ENCODE measurements at regions not wholly inside any gene's neighbourhood (a gene's known extent, or its start where the extent isn't known, plus 50 kb on each side); places are given as distances from the start of the nearest gene placed in this dataset.

GRCh38 chr4:62461961-62462360 is 1261.8 kb downstream of the ADGRL3 start:
- no peaks in the 10 kb centered on the region for H3K9me2 ChIP-seq (ENCODE audit: insufficient read depth, low read length)
- ChIA-PET POLR2A (no interaction called here), CTCF (ENCODE audit: unreplicated experiment) (no interaction called here)
- H2AFZ ChIP-seq (ENCODE audit: low read length), result no peak overlapping the region
- no peak overlapping the region for H3K27ac ChIP-seq (ENCODE audit: low read depth, low read length, poor library complexity, severe bottlenecking)
- no peaks in the 10 kb centered on the region for H3K36me3 ChIP-seq (ENCODE audit: insufficient read depth, low read length)
- no peaks in the 10 kb centered on the region for H4K20me1 ChIP-seq (ENCODE audit: insufficient read depth, low read length)
- H3K4me2 ChIP-seq (ENCODE audit: low read length), result no peak overlapping the region
- no peaks in the 10 kb centered on the region for H3K79me2 ChIP-seq (ENCODE audit: insufficient read depth, low read depth, low read length)
- H3K4me3 ChIP-seq (ENCODE audit: low read depth, low read length, poor library complexity, severe bottlenecking), result no peak overlapping the region
- no TSS peak for BruUV-seq (replicated peaks)
- no peak for DNase-seq (ENCODE audit: low spot score)
- intact Hi-C loops (cut with micrococcal nuclease; ENCODE audit: unreplicated experiment), result no loop called here
- no peak for TF ChIP-seq CTCF (conservative IDR thresholded peaks at IDR 0.05; ENCODE audit: low read length)
- TF ChIP-seq EZH2phosphoT487 (IDR thresholded peaks at IDR 0.05; ENCODE audit: borderline replicate concordance, low read depth, low read length), result no peak
- H3K9me3 ChIP-seq (ENCODE audit: low read length), result peaks cover 4% of the 10 kb centered on the region; the same call in 1 of the 2 replicates
- H3K4me1 ChIP-seq (ENCODE audit: insufficient read depth, low read length, poor library complexity, severe bottlenecking), result no peaks in the 10 kb centered on the region

GRCh38 chr4:62460329-62460728 is 1260.2 kb downstream of the ADGRL3 start:
- H3K4me1 ChIP-seq (ENCODE audit: insufficient read depth, low read length, poor library complexity, severe bottlenecking), result no peaks in the 10 kb centered on the region
- intact Hi-C loops (cut with micrococcal nuclease; ENCODE audit: unreplicated experiment), result no loop called here
- H2AFZ ChIP-seq (ENCODE audit: low read length), result no peak overlapping the region
- H4K20me1 ChIP-seq (ENCODE audit: insufficient read depth, low read length), result no peaks in the 10 kb centered on the region
- no peaks in the 10 kb centered on the region for H3K9me2 ChIP-seq (ENCODE audit: insufficient read depth, low read length)
- DNase-seq (ENCODE audit: low spot score), result no peak
- H3K4me2 ChIP-seq (ENCODE audit: low read length), result no peak overlapping the region
- no peaks in the 10 kb centered on the region for H3K9me3 ChIP-seq (ENCODE audit: low read length)
- BruUV-seq (replicated peaks), result no TSS peak
- no peaks in the 10 kb centered on the region for H3K79me2 ChIP-seq (ENCODE audit: insufficient read depth, low read depth, low read length)
- H3K27ac ChIP-seq (ENCODE audit: low read depth, low read length, poor library complexity, severe bottlenecking), result no peak overlapping the region
- CTCF ChIA-PET (ENCODE audit: unreplicated experiment), result no interaction called here
- no peaks in the 10 kb centered on the region for H3K36me3 ChIP-seq (ENCODE audit: insufficient read depth, low read length)
- POLR2A ChIA-PET, result no interaction called here
- H3K4me3 ChIP-seq (ENCODE audit: low read depth, low read length, poor library complexity, severe bottlenecking), result no peak overlapping the region
- TF ChIP-seq CTCF (conservative IDR thresholded peaks at IDR 0.05; ENCODE audit: low read length), result no peak
- TF ChIP-seq EZH2phosphoT487 (IDR thresholded peaks at IDR 0.05; ENCODE audit: borderline replicate concordance, low read depth, low read length), result no peak

- H2AFZ ChIP-seq (ENCODE audit: low read length), result no peak overlapping the region
- no peak overlapping the region for H3K4me3 ChIP-seq (ENCODE audit: low read depth, low read length, poor library complexity, severe bottlenecking)
- no peaks in the 10 kb centered on the region for H3K36me3 ChIP-seq (ENCODE audit: insufficient read depth, low read length)
- H3K79me2 ChIP-seq (ENCODE audit: insufficient read depth, low read depth, low read length), result no peaks in the 10 kb centered on the region
- no TSS peak for BruUV-seq (replicated peaks)
- no peak overlapping the region for H3K4me2 ChIP-seq (ENCODE audit: low read length)
- no peaks in the 10 kb centered on the region for H4K20me1 ChIP-seq (ENCODE audit: insufficient read depth, low read length)
- no peaks in the 10 kb centered on the region for H3K9me2 ChIP-seq (ENCODE audit: insufficient read depth, low read length)
- no peak for DNase-seq (ENCODE audit: low spot score)
- no peaks in the 10 kb centered on the region for H3K4me1 ChIP-seq (ENCODE audit: insufficient read depth, low read length, poor library complexity, severe bottlenecking)
- intact Hi-C loops (cut with micrococcal nuclease; ENCODE audit: unreplicated experiment), result no loop called here
- ChIA-PET CTCF (ENCODE audit: unreplicated experiment) (no interaction called here), POLR2A (no interaction called here)
- TF ChIP-seq CTCF (conservative IDR thresholded peaks at IDR 0.05; ENCODE audit: low read length) (no peak), EZH2phosphoT487 (IDR thresholded peaks at IDR 0.05; ENCODE audit: borderline replicate concordance, low read depth, low read length) (no peak)
- no peaks in the 10 kb centered on the region for H3K9me3 ChIP-seq (ENCODE audit: low read length)
- H3K27ac ChIP-seq (ENCODE audit: low read depth, low read length, poor library complexity, severe bottlenecking), result no peak overlapping the region
These were observed 1257.2 kb downstream of the ADGRL3 start for GRCh38 chr4:62457356-62457755.

Data from OCI-LY7 (cell line).